ENCODE measurements at regions not wholly inside any gene's neighbourhood (a gene's known extent, or its start where the extent isn't known, plus 50 kb on each side); places are given as distances from the start of the nearest gene placed in this dataset.

- H3K4me2 ChIP-seq (ENCODE audit: low read length): no peak overlapping the region
- H3K9me3 ChIP-seq (replicated peaks; ENCODE audit: low read length): no peaks in the 10 kb centered on the region
- H3K9ac ChIP-seq (ENCODE audit: low read depth, low read length): no peak overlapping the region
- H3K27me3 ChIP-seq (ENCODE audit: control insufficient read depth, insufficient read depth, low read length): peaks cover 3% of the 10 kb centered on the region
- no peaks in the 10 kb centered on the region for H3K36me3 ChIP-seq (ENCODE audit: insufficient read depth, low read length)
- no peak overlapping the region for H3K4me3 ChIP-seq (ENCODE audit: low read length)
- H3K4me1 ChIP-seq (ENCODE audit: control insufficient read depth, insufficient read depth, low read length): peaks cover 12% of the 10 kb centered on the region
Observed at GRCh38 chr22:27514601-27515523, 286.7 kb downstream of the MN1 start.

GRCh38 chr22:27517361-27518155 is 284.0 kb downstream of the MN1 start:
- H3K4me1 ChIP-seq (ENCODE audit: control insufficient read depth, insufficient read depth, low read length): peaks cover 3% of the 10 kb centered on the region
- no peaks in the 10 kb centered on the region for H3K36me3 ChIP-seq (ENCODE audit: insufficient read depth, low read length)
- H3K4me2 ChIP-seq (ENCODE audit: low read length): no peak overlapping the region
- H3K9me3 ChIP-seq (replicated peaks; ENCODE audit: low read length): no peaks in the 10 kb centered on the region
- no peak overlapping the region for H3K4me3 ChIP-seq (ENCODE audit: low read length)
- H3K9ac ChIP-seq (ENCODE audit: low read depth, low read length): no peak overlapping the region
- H3K27me3 ChIP-seq (ENCODE audit: control insufficient read depth, insufficient read depth, low read length): peaks cover 3% of the 10 kb centered on the region

GRCh38 chr22:27518531-27519340 is 282.8 kb downstream of the MN1 start:
- H3K27me3 ChIP-seq (ENCODE audit: control insufficient read depth, insufficient read depth, low read length): peaks cover 9% of the 10 kb centered on the region
- no peak overlapping the region for H3K9ac ChIP-seq (ENCODE audit: low read depth, low read length)
- H3K36me3 ChIP-seq (ENCODE audit: insufficient read depth, low read length): no peaks in the 10 kb centered on the region
- no peaks in the 10 kb centered on the region for H3K9me3 ChIP-seq (replicated peaks; ENCODE audit: low read length)
- H3K4me3 ChIP-seq (ENCODE audit: low read length): no peak overlapping the region
- H3K4me2 ChIP-seq (ENCODE audit: low read length): no peak overlapping the region
- no peaks in the 10 kb centered on the region for H3K4me1 ChIP-seq (ENCODE audit: control insufficient read depth, insufficient read depth, low read length)

- Histone ChIP-seq H3K4me3 (ENCODE audit: low read length) (no peak overlapping the region), H3K9ac (ENCODE audit: low read depth, low read length) (no peak overlapping the region), H3K9me3 (replicated peaks; ENCODE audit: low read length) (no peaks in the 10 kb centered on the region), H3K4me2 (ENCODE audit: low read length) (no peak overlapping the region), H3K27me3 (ENCODE audit: control insufficient read depth, insufficient read depth, low read length) (peaks cover 43% of the 10 kb centered on the region), H3K4me1 (ENCODE audit: control insufficient read depth, insufficient read depth, low read length) (no peaks in the 10 kb centered on the region), H3K36me3 (ENCODE audit: insufficient read depth, low read length) (no peaks in the 10 kb centered on the region)
Observed at GRCh38 chr22:27523711-27524110, 277.8 kb downstream of the MN1 start.

- Histone ChIP-seq H3K27me3 (ENCODE audit: control insufficient read depth, insufficient read depth, low read length) (peaks cover 43% of the 10 kb centered on the region), H3K4me3 (ENCODE audit: low read length) (no peak overlapping the region), H3K4me2 (ENCODE audit: low read length) (no peak overlapping the region), H3K9me3 (replicated peaks; ENCODE audit: low read length) (no peaks in the 10 kb centered on the region), H3K36me3 (ENCODE audit: insufficient read depth, low read length) (no peaks in the 10 kb centered on the region), H3K9ac (ENCODE audit: low read depth, low read length) (no peak overlapping the region), H3K4me1 (ENCODE audit: control insufficient read depth, insufficient read depth, low read length) (no peaks in the 10 kb centered on the region)
Observed at GRCh38 chr22:27525711-27526110, 275.8 kb downstream of the MN1 start.

GRCh38 chr22:27526901-27527300 is 274.7 kb downstream of the MN1 start:
- Histone ChIP-seq H3K36me3 (ENCODE audit: insufficient read depth, low read length) (no peaks in the 10 kb centered on the region), H3K9me3 (replicated peaks; ENCODE audit: low read length) (no peaks in the 10 kb centered on the region), H3K27me3 (ENCODE audit: control insufficient read depth, insufficient read depth, low read length) (peaks cover 43% of the 10 kb centered on the region)

GRCh38 chr22:27531782-27532530 is 269.6 kb downstream of the MN1 start:
- peaks cover 13% of the 10 kb centered on the region for H3K4me1 ChIP-seq (ENCODE audit: control insufficient read depth, insufficient read depth, low read length)
- peaks cover 11% of the 10 kb centered on the region for H3K27me3 ChIP-seq (ENCODE audit: control insufficient read depth, insufficient read depth, low read length)
- no peaks in the 10 kb centered on the region for H3K9me3 ChIP-seq (replicated peaks; ENCODE audit: low read length)
- no peak overlapping the region for H3K4me2 ChIP-seq (ENCODE audit: low read length)
- H3K36me3 ChIP-seq (ENCODE audit: insufficient read depth, low read length): no peaks in the 10 kb centered on the region
- no peak overlapping the region for H3K4me3 ChIP-seq (ENCODE audit: low read length)
- H3K9ac ChIP-seq (ENCODE audit: low read depth, low read length): no peak overlapping the region

More at GRCh38 chr22:27526901-27527300, 274.7 kb downstream of the MN1 start:
- Histone ChIP-seq H3K9ac (ENCODE audit: low read depth, low read length) (no peak overlapping the region), H3K4me1 (ENCODE audit: control insufficient read depth, insufficient read depth, low read length) (peaks cover 3% of the 10 kb centered on the region), H3K4me3 (ENCODE audit: low read length) (no peak overlapping the region), H3K4me2 (ENCODE audit: low read length) (no peak overlapping the region)

GRCh38 chr22:27533105-27533745 is 268.3 kb downstream of the MN1 start:
- no peak overlapping the region for H3K4me2 ChIP-seq (ENCODE audit: low read length)
- H3K9me3 ChIP-seq (replicated peaks; ENCODE audit: low read length): no peaks in the 10 kb centered on the region
- peaks cover 5% of the 10 kb centered on the region for H3K27me3 ChIP-seq (ENCODE audit: control insufficient read depth, insufficient read depth, low read length)
- peaks cover 13% of the 10 kb centered on the region for H3K4me1 ChIP-seq (ENCODE audit: control insufficient read depth, insufficient read depth, low read length)
- no peaks in the 10 kb centered on the region for H3K36me3 ChIP-seq (ENCODE audit: insufficient read depth, low read length)
- no peak overlapping the region for H3K4me3 ChIP-seq (ENCODE audit: low read length)
- no peak overlapping the region for H3K9ac ChIP-seq (ENCODE audit: low read depth, low read length)

GRCh38 chr22:27534720-27535125 is 266.8 kb downstream of the MN1 start:
- H3K4me2 ChIP-seq (ENCODE audit: low read length): no peak overlapping the region
- no peak overlapping the region for H3K4me3 ChIP-seq (ENCODE audit: low read length)
- H3K4me1 ChIP-seq (ENCODE audit: control insufficient read depth, insufficient read depth, low read length): peaks cover 13% of the 10 kb centered on the region
- no peak overlapping the region for H3K9ac ChIP-seq (ENCODE audit: low read depth, low read length)
- peaks cover 16% of the 10 kb centered on the region for H3K27me3 ChIP-seq (ENCODE audit: control insufficient read depth, insufficient read depth, low read length)
- H3K9me3 ChIP-seq (replicated peaks; ENCODE audit: low read length): no peaks in the 10 kb centered on the region
- H3K36me3 ChIP-seq (ENCODE audit: insufficient read depth, low read length): no peaks in the 10 kb centered on the region

- Histone ChIP-seq H3K4me3 (ENCODE audit: low read length) (no peak overlapping the region), H3K4me2 (ENCODE audit: low read length) (no peak overlapping the region), H3K27me3 (ENCODE audit: control insufficient read depth, insufficient read depth, low read length) (peaks cover 24% of the 10 kb centered on the region), H3K36me3 (ENCODE audit: insufficient read depth, low read length) (no peaks in the 10 kb centered on the region), H3K9me3 (replicated peaks; ENCODE audit: low read length) (no peaks in the 10 kb centered on the region), H3K4me1 (ENCODE audit: control insufficient read depth, insufficient read depth, low read length) (peaks cover 13% of the 10 kb centered on the region), H3K9ac (ENCODE audit: low read depth, low read length) (no peak overlapping the region)
Observed at GRCh38 chr22:27535452-27535851, 266.1 kb downstream of the MN1 start.

Measured in skeletal muscle satellite cell (primary cell).